Breast epithelium (tissue), 3 donors: ENCODE measurements at regions not wholly inside any gene's neighbourhood (a gene's known extent, or its start where the extent isn't known, plus 50 kb on each side); places are given as distances from the start of the nearest gene placed in this dataset.

Source experiments
- CTCF ChIP-seq, 3 donors: fragments of 450-650 bp; IDR thresholded peaks; one replicate each; pipeline ENCODE4 v1.5.1; 2016 to 2017; ENCODE audit warnings: antibody characterized with exemption in 3 of 3, mild to moderate bottlenecking in 3 of 3, moderate library complexity in 3 of 3
- POLR2A ChIP-seq: fragments of 450-650 bp; IDR thresholded peaks from one replicate; pipeline ENCODE4 v1.6.1; 2016; ENCODE audit warnings: antibody characterized with exemption, mild to moderate bottlenecking, moderate library complexity
- POLR2AphosphoS5 ChIP-seq, 3 donors: sonication (generic); formaldehyde crosslinking; IDR thresholded peaks; one replicate each; pipeline ENCODE4 v1.6.1; 2017; ENCODE audit warnings: antibody characterized with exemption in 3 of 3

- no peak for TF ChIP-seq CTCF (IDR thresholded peaks at IDR 0.05)
- TF ChIP-seq POLR2A, result no peak
- TF ChIP-seq POLR2AphosphoS5 (IDR thresholded peaks at IDR 0.05), result no peak
These were observed 529.8 kb downstream of the CD83 start for GRCh38 chr6:14647357-14647756.
